ENCODE measurements at regions not wholly inside any gene's neighbourhood (a gene's known extent, or its start where the extent isn't known, plus 50 kb on each side); places are given as distances from the start of the nearest gene placed in this dataset.

GRCh38 chr5:8314965-8315364 lies 446.0 kb downstream of the MTRR start:
- H3K27ac ChIP-seq = no peak overlapping the region
- no peak for TF ChIP-seq POLR2A (IDR thresholded peaks at IDR 0.05)
- TF ChIP-seq CTCF (IDR thresholded peaks at IDR 0.05) = no peak
- TF ChIP-seq POLR2AphosphoS5 (IDR thresholded peaks at IDR 0.05) = no peak
- no peak overlapping the region for H3K4me3 ChIP-seq
- WGBS = 65% methylated on average over 3 of the region's 3 CpGs
- H3K27me3 ChIP-seq (replicated peaks; ENCODE audit: insufficient read depth) = no peaks in the 10 kb centered on the region
- no peaks in the 10 kb centered on the region for H3K9me3 ChIP-seq
- H3K36me3 ChIP-seq = no peaks in the 10 kb centered on the region
- intact Hi-C loops (cut with DNase I) = no loop called here
- H3K4me1 ChIP-seq (replicated peaks) = no peaks in the 10 kb centered on the region
- no peak for DNase-seq (ENCODE audit: low spot score)

GRCh38 chr5:8316608-8317280 lies 447.8 kb downstream of the MTRR start:
- Histone ChIP-seq H3K36me3 (no peaks in the 10 kb centered on the region), H3K27ac (no peak overlapping the region), H3K9me3 (no peaks in the 10 kb centered on the region), H3K4me3 (no peak overlapping the region), H3K4me1 (replicated peaks) (no peaks in the 10 kb centered on the region), H3K27me3 (replicated peaks; ENCODE audit: insufficient read depth) (no peaks in the 10 kb centered on the region)
- TF ChIP-seq CTCF (IDR thresholded peaks at IDR 0.05) = no peak
- intact Hi-C loops (cut with DNase I) = no loop called here
- 38% methylated on average over 6 of the region's 6 CpGs for WGBS
- no peak for DNase-seq (ENCODE audit: low spot score)

- Histone ChIP-seq H3K36me3 (no peaks in the 10 kb centered on the region), H3K27me3 (replicated peaks; ENCODE audit: insufficient read depth) (no peaks in the 10 kb centered on the region), H3K9me3 (no peaks in the 10 kb centered on the region), H3K4me3 (no peak overlapping the region), H3K27ac (no peak overlapping the region), H3K4me1 (replicated peaks) (no peaks in the 10 kb centered on the region)
- intact Hi-C loops (cut with DNase I) = no loop called here
- WGBS = 88% methylated on average over 6 of the region's 6 CpGs
- no peak for DNase-seq (ENCODE audit: low spot score)
- TF ChIP-seq POLR2A (IDR thresholded peaks at IDR 0.05) (no peak), CTCF (IDR thresholded peaks at IDR 0.05) (no peak), POLR2AphosphoS5 (IDR thresholded peaks at IDR 0.05) (no peak)
Observed at GRCh38 chr5:8317335-8317734, 448.4 kb downstream of the MTRR start.

GRCh38 chr5:8320244-8320643 lies 451.3 kb downstream of the MTRR start:
- no peaks in the 10 kb centered on the region for H3K36me3 ChIP-seq
- no peak for TF ChIP-seq CTCF (IDR thresholded peaks at IDR 0.05)
- no peak for TF ChIP-seq POLR2A (IDR thresholded peaks at IDR 0.05)
- TF ChIP-seq POLR2AphosphoS5 (IDR thresholded peaks at IDR 0.05) = no peak
- intact Hi-C loops (cut with DNase I) = no loop called here
- no peak overlapping the region for H3K4me3 ChIP-seq
- no peaks in the 10 kb centered on the region for H3K9me3 ChIP-seq
- no peak for DNase-seq (ENCODE audit: low spot score)
- no peak overlapping the region for H3K27ac ChIP-seq
- no peaks in the 10 kb centered on the region for H3K4me1 ChIP-seq (replicated peaks)
- no peaks in the 10 kb centered on the region for H3K27me3 ChIP-seq (replicated peaks; ENCODE audit: insufficient read depth)

- H3K4me1 ChIP-seq (replicated peaks) = no peaks in the 10 kb centered on the region
- no peaks in the 10 kb centered on the region for H3K36me3 ChIP-seq
- no peak overlapping the region for H3K27ac ChIP-seq
- intact Hi-C loops (cut with DNase I) = no loop called here
- 89% methylated on average over 1 of the region's 1 CpG for WGBS
- no peaks in the 10 kb centered on the region for H3K9me3 ChIP-seq
- H3K4me3 ChIP-seq = no peak overlapping the region
- no peak for TF ChIP-seq CTCF (IDR thresholded peaks at IDR 0.05)
- no peak for TF ChIP-seq POLR2A (IDR thresholded peaks at IDR 0.05)
- TF ChIP-seq POLR2AphosphoS5 (IDR thresholded peaks at IDR 0.05) = no peak
- DNase-seq (ENCODE audit: low spot score) = no peak
- no peaks in the 10 kb centered on the region for H3K27me3 ChIP-seq (replicated peaks; ENCODE audit: insufficient read depth)
Observed at GRCh38 chr5:8321272-8321671, 452.3 kb downstream of the MTRR start.
